WI38 (cell line): ENCODE measurements at regions not wholly inside any gene's neighbourhood (a gene's known extent, or its start where the extent isn't known, plus 50 kb on each side); places are given as distances from the start of the nearest gene placed in this dataset.

Experiments
- H3K4me3 ChIP-seq: 2 replicates; pipeline ENCODE4 v1.5.1; 2011; ENCODE audit warnings: low read depth, mild to moderate bottlenecking, control low read depth, low read length
- CTCF ChIP-seq: IDR thresholded peaks from 2 replicates; pipeline ENCODE4 v1.5.1; 2012; ENCODE audit warnings: low read depth, mild to moderate bottlenecking, control low read depth, low read length

GRCh38 chr1:56355422-56355821 is 223.9 kb downstream of the PLPP3 start:
- H3K4me3 ChIP-seq = no peak overlapping the region
- TF ChIP-seq CTCF = no peak

DNA sequence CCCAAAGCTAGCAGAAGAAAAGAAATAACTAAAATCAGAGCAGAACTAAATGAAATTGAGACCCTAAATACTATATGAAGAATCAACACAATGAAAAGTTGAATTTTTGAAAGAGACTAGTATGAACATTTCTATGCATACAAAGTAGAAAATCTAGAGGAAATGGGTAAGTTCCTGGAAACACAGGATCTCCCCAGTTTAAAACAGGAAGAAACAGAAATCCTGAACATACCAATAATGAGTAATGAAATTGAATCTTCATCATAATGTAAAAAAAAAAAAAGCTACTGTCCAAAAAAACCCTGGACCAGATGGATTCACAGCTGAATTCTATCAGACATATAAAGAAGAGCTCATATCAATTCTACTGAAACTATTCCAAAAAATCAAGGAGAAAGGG is 233.5 kb downstream of the PLPP3 start:
- H3K4me3 ChIP-seq = no peak overlapping the region
- no peak for TF ChIP-seq CTCF

DNA sequence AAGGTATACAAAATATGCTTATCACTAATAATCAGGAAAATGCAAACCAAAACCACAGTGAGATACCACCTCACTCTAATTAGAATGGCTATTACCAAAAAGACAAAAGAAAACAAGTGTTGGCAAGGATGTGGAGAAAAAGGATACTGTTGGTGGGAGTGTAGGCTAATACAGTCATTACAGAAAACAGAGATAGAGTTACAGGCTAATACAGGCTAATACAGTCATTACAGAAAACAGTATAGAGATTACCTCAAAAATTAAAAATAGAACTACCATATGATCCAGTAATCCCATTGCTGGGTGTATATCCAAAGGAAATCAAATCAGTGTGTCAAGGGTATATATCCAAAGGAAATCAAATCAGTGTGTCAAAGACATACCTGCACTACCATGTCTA is 238.4 kb downstream of the PLPP3 start:
- TF ChIP-seq CTCF = no peak
- H3K4me3 ChIP-seq = no peak overlapping the region

DNA sequence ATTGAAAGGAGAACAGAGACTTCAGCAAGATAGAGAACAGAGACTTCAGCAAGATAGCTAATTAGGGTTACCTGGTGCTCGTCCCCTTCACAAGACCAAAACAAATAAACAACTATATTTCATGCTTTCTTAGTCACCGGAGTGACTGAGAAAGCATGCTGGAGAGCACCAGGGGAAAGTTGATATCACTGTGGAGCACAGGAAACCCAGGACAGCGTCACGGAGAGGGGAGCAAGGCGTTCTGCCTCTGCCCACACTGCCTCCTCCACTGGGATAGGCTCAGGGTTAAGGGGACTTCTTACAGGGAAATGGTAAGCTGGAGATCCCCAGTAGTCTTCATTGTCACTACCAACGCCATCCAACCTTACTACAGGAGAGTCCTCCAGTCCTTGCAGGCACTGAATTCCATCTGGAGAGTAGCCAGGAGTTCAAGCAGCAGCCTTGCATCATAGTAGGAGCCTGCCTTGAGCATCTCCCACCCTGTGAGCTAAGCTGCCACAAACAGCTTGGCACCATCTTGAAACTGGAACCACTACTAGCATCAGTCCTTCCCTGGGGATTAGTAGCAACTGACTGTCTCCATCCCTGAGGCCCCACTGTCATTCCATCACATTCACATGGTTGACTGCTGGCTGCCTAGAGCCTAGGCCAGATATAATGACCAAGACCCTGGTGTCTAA is 239.4 kb downstream of the PLPP3 start:
- no peak for TF ChIP-seq CTCF
- H3K4me3 ChIP-seq = no peak overlapping the region

DNA sequence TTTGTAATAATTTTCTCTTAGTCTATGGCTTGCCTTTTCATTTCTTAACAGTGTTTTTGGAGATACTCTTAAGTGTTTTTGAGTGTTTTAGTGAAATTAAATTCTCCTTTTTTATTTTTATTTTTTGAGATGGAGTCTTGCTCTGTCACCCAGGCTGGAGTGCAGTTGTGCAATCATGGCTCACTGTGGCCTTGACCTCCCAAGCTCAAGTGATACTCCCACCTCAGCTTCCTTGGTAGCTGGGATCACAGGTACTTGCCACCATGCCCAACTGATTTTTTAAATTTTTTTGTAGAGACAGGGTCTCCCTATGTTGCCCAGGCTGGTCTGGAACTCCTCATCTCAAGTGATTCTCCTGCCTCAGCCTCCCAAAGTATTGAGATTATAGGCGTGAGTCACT is 240.3 kb downstream of the PLPP3 start:
- H3K4me3 ChIP-seq = no peak overlapping the region
- no peak for TF ChIP-seq CTCF

DNA sequence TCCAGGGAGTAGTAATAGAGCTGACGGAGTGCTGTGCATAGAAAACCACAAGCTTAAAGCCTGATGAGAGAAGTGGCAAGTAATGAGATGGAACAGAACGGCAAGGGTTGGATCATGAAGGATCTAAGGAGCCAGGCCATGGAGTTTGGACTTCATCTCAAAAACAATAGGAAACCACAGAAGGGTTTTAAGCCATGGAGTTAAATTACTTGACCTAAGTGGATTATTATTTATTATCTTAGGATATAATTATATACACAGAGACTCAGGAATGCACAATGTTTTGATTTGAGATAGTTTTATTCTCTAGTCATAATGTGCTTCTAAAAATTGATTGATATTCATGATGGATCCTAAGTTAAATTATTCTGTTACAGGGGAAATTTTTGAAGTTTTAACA is 242.4 kb downstream of the PLPP3 start:
- TF ChIP-seq CTCF = no peak
- no peak overlapping the region for H3K4me3 ChIP-seq

- no peak for TF ChIP-seq CTCF
- H3K4me3 ChIP-seq = no peak overlapping the region
Observed at GRCh38 chr1:56335394-56335793, 244.0 kb downstream of the PLPP3 start.
